Sciatic nerve (tissue), 2 donors: ENCODE measurements at regions not wholly inside any gene's neighbourhood (a gene's known extent, or its start where the extent isn't known, plus 50 kb on each side); places are given as distances from the start of the nearest gene placed in this dataset.

Source experiments
- ATAC-seq: fragments of 200-7000 bp; cut with Tn5 transposase; one replicate; pipeline ENCODE4 v1.9.1; 2020; ENCODE audit warnings: mild to moderate bottlenecking, moderate library complexity
- DNase-seq: peaks from one replicate; pipeline ENCODE4 v3.0.0-alpha.2; 2020; ENCODE audit warnings: low spot score
- intact Hi-C: fragments of 100-400 bp; cut with DNase I; formaldehyde crosslinking; loops from one replicate; pipeline ENCODE4 v1.14.2; 2022
- donor health status: DM: no; HTN: no; CAD: no.
- donor health status: DM: no; HTN: no; CAD: no.

GRCh38 chr9:129513282-129513681 is 107.6 kb downstream of the C9orf50 start:
- intact Hi-C loops = no loop called here
- DNase-seq (no peak), ATAC-seq (no peak)

GRCh38 chr9:129511285-129511900 is 109.5 kb downstream of the C9orf50 start:
- intact Hi-C loops = no loop called here
- DNase-seq (no peak), ATAC-seq (no peak)

GRCh38 chr9:129509533-129509928 is 111.4 kb downstream of the C9orf50 start:
- DNase-seq (no peak), ATAC-seq (no peak)
- intact Hi-C loops = no loop called here

- ATAC-seq = no peak
- no peak for DNase-seq
- intact Hi-C loops = no loop called here
These were observed 113.1 kb downstream of the C9orf50 start for GRCh38 chr9:129507805-129508204.

GRCh38 chr9:129506892-129507291 is 114.0 kb downstream of the C9orf50 start:
- intact Hi-C loops = no loop called here
- DNase-seq (no peak), ATAC-seq (peak; percentile 26)

GRCh38 chr9:129506041-129506440 is 114.9 kb downstream of the C9orf50 start:
- ATAC-seq = no peak
- intact Hi-C loops = no loop called here
- DNase-seq = no peak

GRCh38 chr9:129505270-129505902 is 115.5 kb downstream of the C9orf50 start:
- ATAC-seq (no peak), DNase-seq (no peak)
- intact Hi-C loops = no loop called here

- DNase-seq = no peak
- no peak for ATAC-seq
- intact Hi-C loops = no loop called here
These were observed 116.5 kb downstream of the C9orf50 start for GRCh38 chr9:129504404-129504803.

- ATAC-seq (no peak), DNase-seq (no peak)
- intact Hi-C loops = no loop called here
These were observed 119.1 kb downstream of the C9orf50 start for GRCh38 chr9:129501771-129502319.

GRCh38 chr9:129500863-129501770 is 119.8 kb downstream of the C9orf50 start:
- ATAC-seq (no peak), DNase-seq (no peak)
- intact Hi-C loops = no loop called here

- DNase-seq (no peak), ATAC-seq (peak; percentile 0)
- intact Hi-C loops = no loop called here
These were observed 120.6 kb downstream of the C9orf50 start for GRCh38 chr9:129500161-129500862.

GRCh38 chr9:129498451-129499384 is 122.2 kb downstream of the C9orf50 start:
- ATAC-seq = no peak
- intact Hi-C loops = loop anchor here (10.0 kb wide), 1 partner anchor 106 kb away; no protein-coding TSS in a partner anchor
- no peak for DNase-seq

GRCh38 chr9:129497813-129498450 is 123.0 kb downstream of the C9orf50 start:
- DNase-seq (no peak), ATAC-seq (no peak)

GRCh38 chr9:129497005-129497812 is 123.7 kb downstream of the C9orf50 start:
- ATAC-seq (peak; percentile 47), DNase-seq (peak; percentile 79)

More at GRCh38 chr9:129497813-129498450, 123.0 kb downstream of the C9orf50 start:
- intact Hi-C loops = loop anchor here (10.0 kb wide), 1 partner anchor 107 kb away; no protein-coding TSS in a partner anchor

GRCh38 chr9:129496473-129497004 is 124.4 kb downstream of the C9orf50 start:
- intact Hi-C loops = loop anchor here (10.0 kb wide), 1 partner anchor 108 kb away; no protein-coding TSS in a partner anchor
- ATAC-seq = peak; percentile 84

More at GRCh38 chr9:129497005-129497812, 123.7 kb downstream of the C9orf50 start:
- intact Hi-C loops = loop anchor here (10.0 kb wide), 1 partner anchor 108 kb away; no protein-coding TSS in a partner anchor

More at GRCh38 chr9:129496473-129497004, 124.4 kb downstream of the C9orf50 start:
- DNase-seq = peak; percentile 98
